NT2/D1 (cell line): ENCODE measurements at regions not wholly inside any gene's neighbourhood (a gene's known extent, or its start where the extent isn't known, plus 50 kb on each side); places are given as distances from the start of the nearest gene placed in this dataset.
"Not testable (repeated sequence)": the region's sequence is repeated elsewhere in the genome, so short reads cannot be mapped to it uniquely, and the experiment has no call there.

Source experiments
- DNase-seq: peaks from one replicate; pipeline ENCODE4 v3.0.0-alpha.2; 2011; ENCODE audit warnings: low read depth, low spot score
- H3K27me3 ChIP-seq: 2 replicates; pipeline ENCODE4 v1.6.0; 2011; ENCODE audit warnings: mild to moderate bottlenecking; ENCODE audit not compliant: insufficient read length, insufficient read depth
- H3K36me3 ChIP-seq: 2 replicates; pipeline ENCODE4 v1.6.1; 2011; ENCODE audit warnings: mild to moderate bottlenecking, low read length, mixed read lengths; ENCODE audit not compliant: insufficient read depth, insufficient read length
- H3K4me1 ChIP-seq: 2 replicates; pipeline ENCODE4 v1.5.1; 2011; ENCODE audit not compliant: insufficient read depth, insufficient read length
- H3K4me3 ChIP-seq: 2 replicates; pipeline ENCODE4 v1.5.1; 2011; ENCODE audit warnings: low read depth; ENCODE audit not compliant: insufficient read length
- H3K9ac ChIP-seq: 2 replicates; pipeline ENCODE4 v1.6.0; 2011; ENCODE audit warnings: low read depth; ENCODE audit not compliant: insufficient read length
- H3K9me3 ChIP-seq: 2 replicates; pipeline ENCODE4 v1.5.1; 2011; ENCODE audit warnings: mild to moderate bottlenecking, low read length; ENCODE audit not compliant: insufficient read depth
- SUZ12 ChIP-seq: IDR thresholded peaks from 2 replicates; pipeline ENCODE4 v1.6.1; 2011; ENCODE audit not compliant: insufficient read length, insufficient read depth; ENCODE audit errors: extremely low read depth
- YY1 ChIP-seq: IDR thresholded peaks from 2 replicates; pipeline ENCODE4 v1.6.1; 2011; ENCODE audit not compliant: insufficient read length, insufficient read depth
- ZNF274 ChIP-seq: IDR thresholded peaks from 2 replicates; pipeline ENCODE4 v1.6.1; 2011; ENCODE audit warnings: mild to moderate bottlenecking, low read depth, low read length

GRCh38 chr6:27747637-27748036, 164.6 kb downstream of the OR2B2 start:
- Histone ChIP-seq H3K9ac (no peak overlapping the region), H3K36me3 (no peaks in the 10 kb centered on the region), H3K9me3 (no peaks in the 10 kb centered on the region), H3K27me3 (peaks cover 54% of the 10 kb centered on the region), H3K4me3 (no peak overlapping the region), H3K4me1 (peaks cover 2% of the 10 kb centered on the region)
- no peak for TF ChIP-seq SUZ12
- TF ChIP-seq ZNF274 = no peak
- TF ChIP-seq YY1 = no peak
- DNase-seq = no peak

DNA sequence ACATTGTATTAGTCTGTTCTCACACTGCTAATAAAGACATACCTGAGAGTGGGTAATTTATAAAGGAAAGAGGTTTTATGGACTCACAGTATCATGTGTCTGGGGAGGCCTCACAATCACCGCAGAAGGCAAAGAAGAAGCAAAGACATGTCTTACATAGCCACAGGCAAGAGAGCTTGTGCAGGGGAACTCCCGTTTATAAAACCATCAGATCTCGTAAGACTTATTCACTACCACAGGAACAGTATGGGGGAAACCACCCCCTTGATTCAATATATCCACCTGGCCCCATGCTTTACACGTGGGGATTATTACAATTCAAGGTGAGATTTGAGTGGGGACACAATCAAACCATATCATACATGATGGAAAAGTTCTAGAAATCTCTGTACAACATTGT, 165.3 kb downstream of the OR2B2 start:
- not testable (repeated sequence) for H3K4me1 ChIP-seq, H3K4me3 ChIP-seq, DNase-seq, H3K9me3 ChIP-seq, H3K36me3 ChIP-seq, H3K9ac ChIP-seq
- H3K27me3 ChIP-seq = peaks cover 62% of the 10 kb centered on the region

DNA sequence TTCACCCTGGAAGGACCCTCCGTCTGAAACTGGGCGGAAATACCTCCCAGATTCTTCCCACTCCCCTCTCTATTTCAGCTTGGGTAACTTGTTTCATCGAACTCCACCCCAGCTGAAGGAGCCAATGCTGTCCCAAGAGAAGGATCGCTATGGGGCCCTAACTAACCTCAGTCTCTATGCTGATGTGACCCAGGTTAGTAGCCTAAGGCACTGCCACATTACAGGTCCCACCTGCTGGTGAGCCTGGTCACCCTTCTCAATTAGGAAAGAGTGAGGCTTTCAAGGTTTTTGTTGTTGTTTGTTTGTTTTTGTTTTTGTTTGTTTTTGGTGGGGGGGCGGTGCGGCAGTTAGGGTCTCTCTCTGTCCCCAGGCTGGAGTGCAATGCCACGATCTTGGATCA, 168.4 kb downstream of the OR2B2 start:
- Histone ChIP-seq H3K4me3 (no peak overlapping the region), H3K36me3 (no peaks in the 10 kb centered on the region), H3K27me3 (peaks cover 70% of the 10 kb centered on the region), H3K9ac (no peak overlapping the region), H3K4me1 (no peaks in the 10 kb centered on the region), H3K9me3 (no peaks in the 10 kb centered on the region)
- no peak for DNase-seq
- TF ChIP-seq ZNF274 = no peak
- no peak for TF ChIP-seq YY1
- TF ChIP-seq SUZ12 = no peak

GRCh38 chr6:27742833-27743573, 169.2 kb downstream of the OR2B2 start:
- DNase-seq = no peak
- TF ChIP-seq YY1 (no peak), SUZ12 (no peak), ZNF274 (no peak)
- Histone ChIP-seq H3K4me1 (no peaks in the 10 kb centered on the region), H3K27me3 (peaks cover 64% of the 10 kb centered on the region), H3K9me3 (no peaks in the 10 kb centered on the region), H3K4me3 (no peak overlapping the region), H3K9ac (no peak overlapping the region), H3K36me3 (no peaks in the 10 kb centered on the region)

- DNase-seq, H3K9me3 ChIP-seq, H3K4me3 ChIP-seq, H3K4me1 ChIP-seq, H3K9ac ChIP-seq, H3K36me3 ChIP-seq: not testable (repeated sequence)
- H3K27me3 ChIP-seq = peaks cover 44% of the 10 kb centered on the region
Observed at GRCh38 chr6:27739902-27740301, 172.3 kb downstream of the OR2B2 start.

DNA sequence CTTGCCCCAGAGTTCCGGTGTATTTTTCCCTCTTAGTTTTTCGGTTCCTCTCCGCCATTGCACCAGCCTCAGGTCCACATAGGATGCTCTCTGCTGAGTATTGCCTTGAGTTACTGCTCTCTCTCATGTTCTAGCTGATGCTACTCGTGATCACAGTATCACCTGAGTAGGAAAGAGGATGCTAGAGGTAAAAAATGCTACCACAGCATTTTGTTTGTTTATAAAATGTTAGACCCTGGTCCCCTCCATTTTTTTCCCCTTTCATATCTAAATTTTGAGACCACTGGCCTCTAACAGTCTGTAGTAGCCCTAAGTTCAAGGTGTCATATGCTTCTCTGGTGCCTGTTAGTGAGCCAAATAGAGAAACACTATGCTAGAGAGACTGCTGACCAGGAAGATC, 175.5 kb downstream of the OR2B2 start:
- H3K9me3 ChIP-seq = no peaks in the 10 kb centered on the region
- H3K4me3 ChIP-seq = no peak overlapping the region
- TF ChIP-seq SUZ12 (no peak), ZNF274 (no peak), YY1 (no peak)
- no peaks in the 10 kb centered on the region for H3K4me1 ChIP-seq
- H3K9ac ChIP-seq = no peak overlapping the region
- H3K36me3 ChIP-seq = no peaks in the 10 kb centered on the region
- DNase-seq = no peak
- H3K27me3 ChIP-seq = peaks cover 13% of the 10 kb centered on the region

GRCh38 chr6:27728442-27728841, 183.8 kb downstream of the OR2B2 start:
- H3K9me3 ChIP-seq = no peaks in the 10 kb centered on the region
- no peak overlapping the region for H3K4me3 ChIP-seq
- no peaks in the 10 kb centered on the region for H3K4me1 ChIP-seq
- no peak overlapping the region for H3K9ac ChIP-seq
- H3K36me3 ChIP-seq = no peaks in the 10 kb centered on the region
- TF ChIP-seq YY1 (no peak), ZNF274 (no peak)
- no peaks in the 10 kb centered on the region for H3K27me3 ChIP-seq
- DNase-seq = no peak

DNA sequence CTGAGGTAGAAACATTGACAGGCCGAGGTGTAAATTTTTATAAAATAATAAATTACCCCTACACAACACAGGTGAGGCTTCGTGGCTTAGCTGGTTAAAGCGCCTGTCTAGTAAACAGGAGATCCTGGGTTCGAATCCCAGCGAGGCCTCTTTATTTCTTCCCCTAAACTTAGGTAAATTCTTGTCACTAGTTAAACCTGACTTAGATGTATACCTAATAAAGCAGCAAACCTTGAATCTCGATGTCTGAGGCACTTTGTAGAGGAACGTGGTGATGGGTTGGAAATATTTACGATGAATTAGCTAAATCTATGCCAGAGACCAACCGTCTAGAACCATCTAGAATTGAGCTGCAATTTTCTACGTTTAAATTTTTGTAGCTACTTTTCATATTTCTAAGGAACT, 185.6 kb downstream of the OR2B2 start:
- no peaks in the 10 kb centered on the region for H3K9me3 ChIP-seq
- no peak for TF ChIP-seq ZNF274
- TF ChIP-seq SUZ12 = no peak
- no peak for TF ChIP-seq YY1
- H3K9ac ChIP-seq = no peak overlapping the region
- DNase-seq = no peak
- H3K36me3 ChIP-seq = no peaks in the 10 kb centered on the region
- no peaks in the 10 kb centered on the region for H3K4me1 ChIP-seq
- H3K27me3 ChIP-seq = no peaks in the 10 kb centered on the region
- no peak overlapping the region for H3K4me3 ChIP-seq
